ENCODE measurements at regions not wholly inside any gene's neighbourhood (a gene's known extent, or its start where the extent isn't known, plus 50 kb on each side); places are given as distances from the start of the nearest gene placed in this dataset.

DNA sequence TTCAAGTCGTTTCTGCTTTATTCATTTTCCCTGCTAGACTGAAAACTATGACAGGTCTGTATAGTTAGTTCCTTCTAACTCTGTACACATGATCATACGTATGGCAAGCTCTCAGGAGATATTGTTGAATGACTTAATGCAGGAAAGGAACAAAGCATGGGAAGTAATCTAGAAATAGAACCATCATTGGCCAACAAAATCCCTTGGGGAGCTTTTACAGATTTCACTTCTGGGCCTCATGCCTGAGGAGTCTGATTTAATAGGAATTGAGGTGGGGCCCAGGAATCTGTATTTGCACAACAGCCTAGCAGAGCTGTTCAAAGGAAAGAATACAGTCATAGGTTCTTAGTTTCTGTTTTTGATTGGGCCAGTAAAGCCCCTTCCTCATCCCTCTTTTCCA lies 229.2 kb downstream of the MAP2K6 start:
- ATAC-seq (no peak), DNase-seq (no peak)
- Histone ChIP-seq H3K27ac (no peak overlapping the region), H3K4me3 (no peak overlapping the region), H3K9me3 (no peaks in the 10 kb centered on the region), H3K36me3 (no peaks in the 10 kb centered on the region), H3K4me1 (no peaks in the 10 kb centered on the region), H3K27me3 (no peaks in the 10 kb centered on the region)
- in situ Hi-C loops (cut with MboI; ENCODE audit: low sequenced_read_pairs in 4 of 4) = no loop called here
- TF ChIP-seq, protein P1, sequence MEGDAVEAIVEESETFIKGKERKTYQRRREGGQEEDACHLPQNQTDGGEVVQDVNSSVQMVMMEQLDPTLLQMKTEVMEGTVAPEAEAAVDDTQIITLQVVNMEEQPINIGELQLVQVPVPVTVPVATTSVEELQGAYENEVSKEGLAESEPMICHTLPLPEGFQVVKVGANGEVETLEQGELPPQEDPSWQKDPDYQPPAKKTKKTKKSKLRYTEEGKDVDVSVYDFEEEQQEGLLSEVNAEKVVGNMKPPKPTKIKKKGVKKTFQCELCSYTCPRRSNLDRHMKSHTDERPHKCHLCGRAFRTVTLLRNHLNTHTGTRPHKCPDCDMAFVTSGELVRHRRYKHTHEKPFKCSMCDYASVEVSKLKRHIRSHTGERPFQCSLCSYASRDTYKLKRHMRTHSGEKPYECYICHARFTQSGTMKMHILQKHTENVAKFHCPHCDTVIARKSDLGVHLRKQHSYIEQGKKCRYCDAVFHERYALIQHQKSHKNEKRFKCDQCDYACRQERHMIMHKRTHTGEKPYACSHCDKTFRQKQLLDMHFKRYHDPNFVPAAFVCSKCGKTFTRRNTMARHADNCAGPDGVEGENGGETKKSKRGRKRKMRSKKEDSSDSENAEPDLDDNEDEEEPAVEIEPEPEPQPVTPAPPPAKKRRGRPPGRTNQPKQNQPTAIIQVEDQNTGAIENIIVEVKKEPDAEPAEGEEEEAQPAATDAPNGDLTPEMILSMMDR (IDR thresholded peaks at IDR 0.05 in 4 of 5, conservative IDR thresholded peaks at IDR 0.05 in 1 of 5) = no peak
- TF ChIP-seq POLR2A (IDR thresholded peaks at IDR 0.05) = no peak
- intact Hi-C loops (cut with DNase I; ENCODE audit: low total_unique reads) = no loop called here

DNA sequence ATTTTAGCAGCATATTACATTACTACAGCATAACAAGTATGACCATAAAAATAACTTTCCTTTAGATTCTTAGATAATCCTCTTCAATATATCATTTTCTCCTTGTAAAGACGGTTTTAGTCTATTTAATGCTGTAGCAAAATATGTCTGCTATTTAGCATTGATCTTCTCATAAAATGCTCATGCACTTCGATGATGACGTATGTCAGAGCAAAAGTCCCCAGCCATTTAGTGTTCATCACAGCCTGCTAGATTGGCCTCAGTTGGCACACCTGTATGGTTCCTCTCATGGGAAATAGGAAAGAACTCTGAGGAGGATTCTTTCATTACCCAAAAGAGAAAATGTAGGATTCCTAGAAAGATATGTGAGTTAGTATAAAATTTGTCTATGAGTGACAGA lies 232.2 kb downstream of the MAP2K6 start:
- in situ Hi-C loops (cut with MboI; ENCODE audit: low sequenced_read_pairs in 4 of 4) (no loop called here), intact Hi-C loops (cut with DNase I; ENCODE audit: low total_unique reads) (no loop called here)
- ATAC-seq (no peak), DNase-seq (no peak)
- H3K27me3 ChIP-seq = no peaks in the 10 kb centered on the region
- no peak overlapping the region for H3K4me3 ChIP-seq
- no peaks in the 10 kb centered on the region for H3K36me3 ChIP-seq
- H3K9me3 ChIP-seq = no peaks in the 10 kb centered on the region
- H3K4me1 ChIP-seq = no peaks in the 10 kb centered on the region
- TF ChIP-seq, protein P1 (IDR thresholded peaks at IDR 0.05 in 4 of 5, conservative IDR thresholded peaks at IDR 0.05 in 1 of 5) = no peak
- no peak for TF ChIP-seq POLR2A (IDR thresholded peaks at IDR 0.05)
- no peak overlapping the region for H3K27ac ChIP-seq

DNA sequence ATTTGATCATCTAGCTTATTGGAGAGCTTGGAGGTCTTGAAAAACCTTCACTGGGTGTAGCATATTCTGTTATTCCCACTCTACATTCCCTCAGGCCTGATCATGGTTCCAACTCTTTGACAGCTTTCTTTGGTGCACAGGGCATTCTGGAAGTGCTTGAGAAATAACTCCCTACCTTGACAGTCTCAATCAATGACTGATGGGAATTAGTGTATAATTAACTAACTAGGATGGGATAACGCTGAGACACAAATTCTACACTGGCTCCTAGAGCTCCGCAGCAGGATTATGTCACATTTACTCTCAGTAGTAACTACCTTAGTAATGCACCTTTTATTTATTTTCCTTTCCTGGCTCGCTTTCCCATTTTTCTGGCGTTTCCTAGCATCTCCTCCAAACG lies 236.4 kb downstream of the MAP2K6 start:
- no peaks in the 10 kb centered on the region for H3K27me3 ChIP-seq
- intact Hi-C loops (cut with DNase I; ENCODE audit: low total_unique reads) = no loop called here
- in situ Hi-C loops (cut with MboI; ENCODE audit: low sequenced_read_pairs in 4 of 4) = no loop called here

DNA sequence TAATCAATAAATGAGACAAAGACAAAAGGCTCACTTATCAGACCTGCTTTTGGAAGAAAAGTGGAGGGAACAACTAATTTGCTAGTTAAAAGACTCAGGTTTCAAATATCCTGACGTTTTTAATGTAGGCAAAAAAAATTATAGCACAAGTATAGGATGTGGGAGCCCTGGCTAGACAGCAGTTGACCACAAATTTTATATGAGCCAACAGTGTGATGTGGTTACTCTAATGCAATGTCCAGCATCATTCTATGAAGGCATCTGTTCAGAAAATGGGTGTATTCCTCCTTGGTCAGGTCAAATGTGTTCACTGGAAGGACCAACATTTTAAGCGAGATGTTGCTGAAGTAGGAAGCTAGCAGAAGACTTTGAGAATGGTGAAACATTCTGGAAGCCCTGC lies 237.4 kb downstream of the MAP2K6 start:
- ATAC-seq = no peak
- no peaks in the 10 kb centered on the region for H3K36me3 ChIP-seq
- in situ Hi-C loops (cut with MboI; ENCODE audit: low sequenced_read_pairs in 4 of 4) (no loop called here), intact Hi-C loops (cut with DNase I; ENCODE audit: low total_unique reads) (no loop called here)
- no peak overlapping the region for H3K4me3 ChIP-seq
- no peak overlapping the region for H3K27ac ChIP-seq
- no peak for DNase-seq
- no peak for TF ChIP-seq POLR2A (IDR thresholded peaks at IDR 0.05)
- TF ChIP-seq, protein P1 (IDR thresholded peaks at IDR 0.05 in 4 of 5, conservative IDR thresholded peaks at IDR 0.05 in 1 of 5) = no peak
- peaks cover 4 to 9% of the 10 kb centered on the region in 2 donors for H3K4me1 ChIP-seq
- H3K27me3 ChIP-seq = no peaks in the 10 kb centered on the region
- H3K9me3 ChIP-seq = no peaks in the 10 kb centered on the region

More for the DNA sequence above, 236.4 kb downstream of the MAP2K6 start:
- Histone ChIP-seq H3K9me3 (no peaks in the 10 kb centered on the region), H3K4me3 (no peak overlapping the region), H3K27ac (no peak overlapping the region), H3K4me1 (peaks cover 4 to 9% of the 10 kb centered on the region in 2 donors), H3K36me3 (no peaks in the 10 kb centered on the region)
- no peak for DNase-seq
- TF ChIP-seq, protein P1 (IDR thresholded peaks at IDR 0.05 in 4 of 5, conservative IDR thresholded peaks at IDR 0.05 in 1 of 5) = no peak
- TF ChIP-seq POLR2A (IDR thresholded peaks at IDR 0.05) = no peak
- ATAC-seq = no peak
